ENCODE measurements at regions not wholly inside any gene's neighbourhood (a gene's known extent, or its start where the extent isn't known, plus 50 kb on each side); places are given as distances from the start of the nearest gene placed in this dataset.

GRCh38 chr7:41190581-41190980 is 512.3 kb downstream of the INHBA start:
- TF ChIP-seq POLR2A (IDR thresholded peaks at IDR 0.05; ENCODE audit: low read length) (no peak), GATA1 (IDR thresholded peaks at IDR 0.05; ENCODE audit: low read depth, low read length) (no peak)

Measured in erythroblast (primary cell).